Peyer's patch (tissue), 4 donors: ENCODE measurements at regions not wholly inside any gene's neighbourhood (a gene's known extent, or its start where the extent isn't known, plus 50 kb on each side); places are given as distances from the start of the nearest gene placed in this dataset.
"Not testable (repeated sequence)": the region's sequence is repeated elsewhere in the genome, so short reads cannot be mapped to it uniquely, and the experiment has no call there.

ENCODE experiments used
- POLR2A ChIP-seq, 2 donors: fragments of 450-650 bp; IDR thresholded peaks; one replicate each; pipeline ENCODE4 v1.5.1; 2017; ENCODE audit warnings: antibody characterized with exemption in 2 of 2, mild to moderate bottlenecking in 2 of 2, moderate library complexity in 2 of 2
- TF ChIP-seq, protein P1 (sequence below), 6 experiments: fragments of 450-650 bp in 4 of 6; fragments of 200-600 bp in 2 of 6; sonication (generic) in 1 of 6; IDR thresholded peaks; one replicate each; pipeline ENCODE4 v1.5.1; 2017 to 2019; ENCODE audit warnings: antibody characterized with exemption in 6 of 6, mild to moderate bottlenecking in 3 of 6, moderate library complexity in 1 of 6

DNA sequence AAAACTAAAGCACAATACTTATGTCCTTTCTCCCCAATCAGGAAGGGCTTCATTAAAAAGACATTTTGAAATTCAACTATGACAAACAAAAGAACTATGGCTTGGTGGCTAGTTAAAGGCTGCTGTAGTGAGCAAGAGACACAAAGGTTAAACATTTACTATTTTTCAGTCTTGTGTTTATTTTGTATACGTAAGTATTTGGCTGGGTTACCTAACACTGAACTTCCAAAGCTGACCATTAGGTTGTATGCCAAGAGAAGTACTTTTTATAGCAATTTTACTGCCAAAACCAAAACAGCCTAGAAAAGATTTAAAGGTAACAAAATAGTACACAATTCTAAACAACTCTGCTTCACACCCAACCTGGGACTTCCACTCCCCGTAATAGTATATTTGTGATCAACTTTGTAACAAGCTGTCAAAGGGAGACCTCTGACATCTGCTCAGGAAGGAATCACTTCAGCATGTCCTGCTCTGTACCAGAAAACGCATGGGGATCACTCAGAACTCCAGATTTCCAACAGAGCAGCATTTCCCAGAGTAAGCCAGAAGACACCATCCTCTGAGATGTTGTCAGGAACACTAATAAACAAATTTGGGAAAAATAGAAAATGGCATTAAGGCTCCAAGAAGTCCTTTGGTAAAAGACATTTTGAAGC is 69.0 kb upstream of the ZSCAN2 start:
- TF ChIP-seq, protein P1, sequence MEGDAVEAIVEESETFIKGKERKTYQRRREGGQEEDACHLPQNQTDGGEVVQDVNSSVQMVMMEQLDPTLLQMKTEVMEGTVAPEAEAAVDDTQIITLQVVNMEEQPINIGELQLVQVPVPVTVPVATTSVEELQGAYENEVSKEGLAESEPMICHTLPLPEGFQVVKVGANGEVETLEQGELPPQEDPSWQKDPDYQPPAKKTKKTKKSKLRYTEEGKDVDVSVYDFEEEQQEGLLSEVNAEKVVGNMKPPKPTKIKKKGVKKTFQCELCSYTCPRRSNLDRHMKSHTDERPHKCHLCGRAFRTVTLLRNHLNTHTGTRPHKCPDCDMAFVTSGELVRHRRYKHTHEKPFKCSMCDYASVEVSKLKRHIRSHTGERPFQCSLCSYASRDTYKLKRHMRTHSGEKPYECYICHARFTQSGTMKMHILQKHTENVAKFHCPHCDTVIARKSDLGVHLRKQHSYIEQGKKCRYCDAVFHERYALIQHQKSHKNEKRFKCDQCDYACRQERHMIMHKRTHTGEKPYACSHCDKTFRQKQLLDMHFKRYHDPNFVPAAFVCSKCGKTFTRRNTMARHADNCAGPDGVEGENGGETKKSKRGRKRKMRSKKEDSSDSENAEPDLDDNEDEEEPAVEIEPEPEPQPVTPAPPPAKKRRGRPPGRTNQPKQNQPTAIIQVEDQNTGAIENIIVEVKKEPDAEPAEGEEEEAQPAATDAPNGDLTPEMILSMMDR (IDR thresholded peaks at IDR 0.05), result peak in 2 of 6 experiments; percentile 14 to 19
- not testable (repeated sequence) for TF ChIP-seq POLR2A (IDR thresholded peaks at IDR 0.05)
